ENCODE measurements at regions not wholly inside any gene's neighbourhood (a gene's known extent, or its start where the extent isn't known, plus 50 kb on each side); places are given as distances from the start of the nearest gene placed in this dataset.

- intact Hi-C loops (cut with micrococcal nuclease) (no loop called here), dilution Hi-C loops (cut with MboI; ENCODE audit: extremely low pct_ligation_motif_present, low sequenced_read_pairs) (no loop called here)
- H3K27ac ChIP-seq (ENCODE audit: insufficient read depth, low read depth, low read length): no peak overlapping the region
- H3K4me1 ChIP-seq (ENCODE audit: control insufficient read depth, extremely low read depth, insufficient read depth, low read length): no peaks in the 10 kb centered on the region
- BruUV-seq (replicated peaks): no TSS peak
- H3K9me3 ChIP-seq (replicated peaks; ENCODE audit: control insufficient read depth, insufficient read depth, low read length): no peaks in the 10 kb centered on the region
- DNase-seq (ENCODE audit: low read depth, low spot score) (no peak), FAIRE-seq (no peak)
- ChIA-PET POLR2A (no interaction called here), CTCF (no interaction called here)
- TF ChIP-seq MYC (IDR thresholded peaks at IDR 0.05; ENCODE audit: low read depth, low read length) (no peak), CTCF (IDR thresholded peaks at IDR 0.05; ENCODE audit: extremely low read depth in 1 of 2, insufficient read depth in 1 of 2, low read depth in 1 of 2, low read length in 2 of 2) (no peak), POLR2A (IDR thresholded peaks at IDR 0.05; ENCODE audit: low read depth, low read length) (no peak), FOS (IDR thresholded peaks at IDR 0.05; ENCODE audit: borderline replicate concordance, insufficient read depth, low read length) (no peak), MAX (IDR thresholded peaks at IDR 0.05; ENCODE audit: insufficient read depth, insufficient read length) (no peak), EZH2 (IDR thresholded peaks at IDR 0.05; ENCODE audit: borderline replicate concordance, low read depth, low read length, severe bottlenecking) (no peak), GATA2 (IDR thresholded peaks at IDR 0.05; ENCODE audit: insufficient read depth, insufficient read length, low read depth, low read length) (no peak), JUN (IDR thresholded peaks at IDR 0.05; ENCODE audit: borderline replicate concordance, insufficient read depth, insufficient read length, low read depth) (no peak), POLR2AphosphoS5 (IDR thresholded peaks at IDR 0.05; ENCODE audit: insufficient read depth, low read depth, low read length) (no peak)
- H3K4me2 ChIP-seq (ENCODE audit: insufficient read depth, low read length): no peak overlapping the region
- H3K36me3 ChIP-seq (ENCODE audit: control insufficient read depth in 2 of 2, extremely low read depth in 1 of 2, insufficient read depth in 2 of 2, low read length in 2 of 2): no peaks in the 10 kb centered on the region
- H3K9me1 ChIP-seq (replicated peaks; ENCODE audit: control insufficient read depth, extremely low read depth, insufficient read depth, low read length): no peaks in the 10 kb centered on the region
- no peak overlapping the region for H3K4me3 ChIP-seq (replicated peaks in 1 of 3; ENCODE audit: insufficient read depth in 1 of 3, low read depth in 1 of 3, low read length in 3 of 3)
- no peak overlapping the region for H3K9ac ChIP-seq (replicated peaks; ENCODE audit: extremely low read depth, insufficient read depth, low read length)
- no peaks in the 10 kb centered on the region for H3K79me2 ChIP-seq (ENCODE audit: control insufficient read depth, insufficient read depth, low read length)
- H2AFZ ChIP-seq (ENCODE audit: low read depth, low read length): no peak overlapping the region
- H3K27me3 ChIP-seq (ENCODE audit: control insufficient read depth in 2 of 2, insufficient read depth in 2 of 2, low read length in 2 of 2): no peaks in the 10 kb centered on the region
- H4K20me1 ChIP-seq (replicated peaks; ENCODE audit: control insufficient read depth, extremely low read depth, insufficient read depth, low read length): no peaks in the 10 kb centered on the region
These were observed 123.2 kb downstream of the RBM43 start for GRCh38 chr2:151138507-151138906.

All from endothelial cell of umbilical vein (primary cell).